HG03432 (cell line): ENCODE measurements at regions not wholly inside any gene's neighbourhood (a gene's known extent, or its start where the extent isn't known, plus 50 kb on each side); places are given as distances from the start of the nearest gene placed in this dataset.

Experiments used
- ATAC-seq: cut with Tn5 transposase; IDR thresholded peaks from one replicate; pipeline ENCODE4 v1.9.1; 2021; ENCODE audit warnings: mild to moderate bottlenecking, moderate library complexity; ENCODE audit not compliant: unreplicated experiment

DNA sequence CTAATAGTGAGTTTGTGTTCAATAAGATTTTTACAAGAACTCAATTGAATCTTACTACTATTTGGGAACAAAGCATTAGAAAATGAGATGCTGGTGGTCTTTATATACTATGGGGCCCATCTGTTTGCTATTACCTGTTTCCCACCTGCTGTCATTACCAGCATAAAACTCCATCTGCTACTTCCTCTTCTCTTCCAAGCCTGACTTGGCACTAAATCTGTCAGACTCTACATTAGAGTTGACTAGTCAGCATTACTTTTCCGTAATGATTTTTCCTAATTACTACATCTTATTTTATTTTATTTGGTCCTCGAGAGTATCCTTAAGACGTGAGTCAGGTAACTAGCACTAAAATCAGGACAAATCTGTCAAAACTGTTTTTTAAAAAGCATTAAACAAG is 68.1 kb upstream of the KRR1 start:
- ATAC-seq, result no peak

DNA sequence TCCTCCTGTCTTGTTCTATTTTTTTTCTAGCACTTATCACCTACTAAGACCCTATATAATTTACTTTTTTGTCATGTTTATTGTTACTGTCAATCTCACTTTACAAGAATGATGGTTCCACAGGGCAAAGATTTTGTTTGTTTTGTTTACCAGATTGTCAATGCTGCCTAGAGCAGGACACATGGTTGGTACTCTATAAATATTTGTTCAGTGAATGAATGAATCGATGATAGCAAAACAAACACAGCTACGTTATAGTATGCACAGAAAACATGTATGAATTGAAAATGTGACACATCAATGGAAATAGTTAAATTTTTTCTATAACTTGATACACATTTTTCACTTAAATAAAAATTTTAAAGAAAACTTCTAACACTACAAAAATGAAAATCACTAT is 67.1 kb upstream of the KRR1 start:
- ATAC-seq, result no peak

DNA sequence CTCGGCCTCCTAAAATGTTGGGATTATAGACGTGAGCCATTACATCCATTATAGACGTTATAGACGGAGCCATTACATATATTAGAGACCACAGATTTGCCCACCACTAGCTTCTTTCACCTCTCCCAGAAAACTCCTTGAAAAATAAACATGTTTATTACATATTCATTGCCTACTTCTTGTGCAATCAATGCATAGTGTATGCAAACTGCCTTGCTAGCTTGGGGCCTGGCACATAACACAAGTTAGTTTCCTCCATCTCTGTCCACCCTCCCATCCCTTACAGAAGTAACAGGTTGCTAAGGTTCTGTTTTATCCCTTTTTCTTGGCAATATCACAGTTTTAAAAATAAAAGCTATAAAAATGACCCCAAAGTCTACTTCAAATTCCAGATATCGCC is 66.4 kb upstream of the KRR1 start:
- ATAC-seq, result no peak

DNA sequence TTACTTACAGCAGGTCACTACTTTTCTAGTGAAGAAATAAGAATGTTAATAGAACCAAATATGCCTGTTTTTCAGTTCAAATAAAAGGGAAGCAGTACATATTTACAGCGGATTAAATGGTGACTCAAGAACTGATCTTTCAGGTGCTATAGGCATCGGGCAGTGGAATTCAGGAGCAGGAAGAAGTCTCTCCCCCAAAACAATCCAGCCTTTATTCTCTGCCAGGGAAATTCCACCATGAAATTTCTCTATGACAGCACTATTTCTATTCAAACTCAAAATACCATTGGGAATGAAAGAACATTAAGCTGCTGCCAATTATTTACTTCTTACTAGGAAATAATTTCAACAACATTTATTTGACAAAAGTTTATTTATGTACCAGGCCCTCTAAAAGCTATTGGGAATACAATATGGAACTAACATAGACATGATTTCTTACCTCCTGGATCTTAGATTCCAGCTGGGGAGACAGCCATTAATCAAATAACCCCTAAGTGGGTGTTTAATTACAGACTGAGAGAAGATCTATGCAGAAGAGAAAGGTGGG is 60.3 kb upstream of the KRR1 start:
- no peak for ATAC-seq

DNA sequence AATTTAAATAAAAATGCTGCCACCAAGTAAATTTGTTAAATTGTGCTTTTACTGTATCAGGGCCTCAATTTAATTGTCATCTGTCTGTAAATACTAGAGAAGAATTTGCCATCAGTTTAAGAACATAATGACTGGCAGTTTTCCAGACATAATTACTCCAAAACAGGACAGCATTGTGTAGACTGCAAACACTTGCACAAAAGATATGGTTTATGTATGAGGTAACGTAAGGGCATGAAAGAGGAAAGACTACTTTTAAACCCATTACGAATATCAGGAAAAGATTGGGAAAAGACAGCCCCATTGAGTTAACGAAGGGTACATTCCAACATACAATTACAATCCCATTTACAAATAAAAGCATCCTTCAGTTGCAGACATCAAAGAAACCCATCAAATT is 59.8 kb upstream of the KRR1 start:
- no peak for ATAC-seq

DNA sequence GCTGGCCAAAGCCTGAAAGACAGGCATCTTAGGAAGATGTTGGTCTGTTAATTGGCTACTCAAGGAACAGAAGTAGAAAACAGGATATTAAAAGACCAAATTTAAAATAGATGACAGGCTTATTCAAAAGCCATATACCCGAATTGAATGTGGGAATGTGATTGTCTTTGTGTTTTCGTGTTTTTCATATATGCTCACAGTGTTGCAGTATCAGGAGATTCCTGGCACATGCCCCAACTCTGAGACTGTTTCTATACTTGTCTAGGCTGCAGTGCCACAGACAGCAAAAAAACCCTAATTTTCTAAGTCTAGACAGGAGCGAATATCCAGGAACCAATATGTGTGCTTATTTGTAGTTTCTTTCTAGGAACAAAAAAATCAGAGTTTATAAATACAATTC is 57.4 kb upstream of the KRR1 start:
- ATAC-seq, result no peak

DNA sequence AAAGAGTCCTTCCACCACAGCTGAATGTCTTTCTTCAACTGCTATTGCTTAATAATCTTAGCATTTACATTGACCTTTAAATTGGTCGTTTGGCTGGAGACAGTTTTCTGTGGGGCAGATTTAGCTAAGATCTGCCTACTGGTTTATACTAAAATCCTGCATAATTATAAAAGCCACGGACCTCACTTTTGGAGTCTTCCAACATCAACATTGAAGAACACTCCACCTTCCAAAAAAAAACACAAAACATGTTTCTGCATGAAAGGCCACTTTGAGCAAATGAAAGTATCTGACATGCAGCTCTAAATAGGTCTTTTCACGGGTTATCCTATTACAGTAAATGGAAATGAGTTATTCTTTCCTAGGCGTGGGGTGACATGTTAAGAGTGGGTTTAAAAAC is 57.0 kb upstream of the KRR1 start:
- no peak for ATAC-seq

DNA sequence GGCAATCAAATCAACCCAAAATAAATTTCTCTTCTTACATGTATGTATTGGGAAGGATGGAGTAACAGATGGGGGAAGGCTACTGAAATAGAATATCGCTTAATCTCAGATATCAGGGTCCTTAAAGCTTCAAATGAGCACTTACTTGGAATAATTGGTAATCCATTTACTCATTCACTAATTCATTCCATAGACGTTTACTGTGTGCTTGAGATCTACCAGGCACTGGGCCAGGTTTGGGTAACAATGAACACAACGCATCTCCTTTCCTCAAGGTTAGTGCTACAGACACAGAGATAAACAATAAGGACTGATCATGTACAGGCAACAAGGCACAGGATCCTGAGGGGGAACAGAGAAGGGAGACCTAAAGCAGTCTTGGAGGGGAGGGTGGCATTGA is 54.4 kb upstream of the KRR1 start:
- ATAC-seq, result no peak

DNA sequence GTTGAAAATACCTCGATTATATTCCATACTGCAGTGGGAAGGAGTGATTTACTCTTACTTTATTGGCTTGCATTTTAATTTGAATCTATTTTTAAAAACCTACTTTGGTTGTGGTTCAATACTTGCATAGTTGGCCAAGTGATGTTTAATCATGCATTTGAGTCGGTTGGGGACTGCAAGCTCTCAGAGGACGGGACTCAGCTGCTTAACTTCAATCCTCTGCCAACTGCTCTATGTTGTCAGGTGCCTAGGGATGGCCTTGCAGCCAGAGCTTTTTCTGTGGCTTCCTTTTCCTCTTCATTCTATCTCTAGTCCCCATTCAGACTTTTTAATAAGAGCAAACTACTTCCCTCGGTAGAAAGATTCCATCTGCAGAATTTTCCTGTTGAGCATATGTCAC is 53.4 kb upstream of the KRR1 start:
- no peak for ATAC-seq

DNA sequence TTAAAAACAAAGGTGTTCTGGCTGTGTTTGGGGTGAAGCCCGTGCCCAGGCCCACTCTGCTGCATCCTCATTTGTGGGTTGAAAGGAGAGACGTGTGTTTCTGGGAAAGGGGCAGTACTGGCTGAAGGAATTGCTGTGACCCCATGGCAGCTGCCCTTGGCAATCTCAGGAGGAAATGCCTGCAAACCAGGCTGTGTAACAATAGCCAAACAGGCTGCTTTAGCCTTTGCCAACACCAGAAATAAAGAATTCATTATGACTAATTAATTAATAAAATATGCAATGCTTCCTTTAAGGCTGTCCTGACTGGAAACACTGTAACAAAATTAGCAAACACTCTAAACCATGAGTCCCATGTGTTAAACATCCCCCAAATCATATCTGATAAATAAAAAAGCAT is 53.0 kb upstream of the KRR1 start:
- ATAC-seq, result no peak

DNA sequence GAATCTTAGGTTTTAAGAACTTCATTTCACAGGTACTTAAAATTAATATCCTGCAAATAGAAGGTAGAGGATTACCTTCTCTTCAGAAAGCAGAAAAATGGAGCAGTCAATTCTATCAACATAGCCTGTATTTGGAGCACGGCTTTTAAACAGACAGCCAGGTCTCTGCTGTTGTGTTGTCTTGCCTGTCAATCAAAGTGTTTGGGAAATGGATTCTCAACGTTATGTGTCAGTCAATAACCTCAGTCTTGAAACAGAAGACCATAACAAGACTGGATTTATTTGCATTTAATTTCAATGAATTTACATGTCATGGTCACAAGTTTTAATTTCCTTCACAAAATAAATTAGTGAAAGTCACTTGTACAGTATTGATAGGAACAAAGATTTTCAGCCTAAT is 51.9 kb upstream of the KRR1 start:
- no peak for ATAC-seq

DNA sequence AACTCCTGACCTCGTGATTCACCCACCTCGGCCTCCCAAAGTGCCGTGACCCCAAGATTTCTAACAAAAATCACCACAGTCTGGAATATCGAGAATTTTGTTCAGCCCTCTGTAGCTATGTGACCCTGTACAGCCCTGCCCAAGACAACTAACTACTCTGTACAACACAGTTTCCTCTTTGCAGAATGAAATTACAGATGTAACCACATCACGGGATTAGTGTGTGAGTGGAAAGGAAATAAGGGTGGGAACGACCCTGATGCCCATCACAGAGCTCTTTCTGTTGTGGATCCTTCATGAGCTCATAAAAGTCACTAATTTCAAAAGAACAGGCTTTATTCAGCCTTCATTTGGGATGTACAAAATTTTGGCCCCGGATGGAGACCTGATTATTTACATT is 50.5 kb upstream of the KRR1 start:
- ATAC-seq, result no peak
